Caco-2 (cell line): ENCODE measurements at regions not wholly inside any gene's neighbourhood (a gene's known extent, or its start where the extent isn't known, plus 50 kb on each side); places are given as distances from the start of the nearest gene placed in this dataset.

Experiments
- BruUV-seq: library from RNA; stranded (reverse); fragments of 400-500 nt; replicated peaks from 2 replicates; lab custom pipeline; 2021; lab: Mats Ljungman, UMichigan
- CTCF ChIA-PET: fragments of 300-600 bp; sonication (Branson Sonifier 250); formaldehyde crosslinking; loops from one replicate; lab custom pipeline; 2022; ENCODE audit warnings: antibody characterized with exemption; lab: Charles Lee
- POLR2A ChIA-PET: fragments of 300-600 bp; sonication (Branson Sonifier 250); formaldehyde crosslinking; loops from one replicate; lab custom pipeline; 2022; ENCODE audit warnings: antibody characterized with exemption; lab: Charles Lee
- DNase-seq, 2 experiments: peaks; one replicate each; pipeline versions ENCODE4 v3.0.0 to v3.0.0-alpha.2; 2020 to 2022
- H3K27me3 ChIP-seq: replicated peaks from 2 replicates; pipeline ENCODE4 v1.6.0; 2011; ENCODE audit warnings: low read length; ENCODE audit not compliant: control insufficient read depth, insufficient read depth
- H3K36me3 ChIP-seq: 2 replicates; pipeline ENCODE4 v1.5.1; 2011; ENCODE audit warnings: low read length; ENCODE audit not compliant: control insufficient read depth, insufficient read depth
- H3K4me1 ChIP-seq: fragments of 250-450 bp; sonication (Bioruptor Pico); 2 replicates; pipeline ENCODE4 v1.5.1; 2020; ENCODE audit warnings: mild to moderate bottlenecking
- H3K4me3 ChIP-seq: 2 replicates; pipeline ENCODE4 v1.5.1; 2011; ENCODE audit warnings: low read depth, mild to moderate bottlenecking, control low read depth, low read length
- H3K9me3 ChIP-seq: fragments of 250-450 bp; sonication (Bioruptor Pico); 2 replicates; pipeline ENCODE4 v1.5.1; 2020; ENCODE audit warnings: mild to moderate bottlenecking, moderate library complexity
- H3K27ac Mint-ChIP-seq: one replicate; pipeline ENCODE4 v1.8.0; 2022; ENCODE audit warnings: mixed read lengths; ENCODE audit not compliant: unreplicated experiment
- H3K27me3 Mint-ChIP-seq: one replicate; pipeline ENCODE4 v1.8.0; 2022; ENCODE audit warnings: mixed read lengths; ENCODE audit not compliant: insufficient read depth, unreplicated experiment
- H3K36me3 Mint-ChIP-seq: one replicate; pipeline ENCODE4 v1.8.0; 2022; ENCODE audit warnings: mild to moderate bottlenecking, mixed read lengths; ENCODE audit not compliant: insufficient read depth, unreplicated experiment
- H3K4me1 Mint-ChIP-seq: one replicate; pipeline ENCODE4 v1.8.0; 2022; ENCODE audit warnings: low read depth, mixed read lengths; ENCODE audit not compliant: unreplicated experiment
- H3K4me3 Mint-ChIP-seq: one replicate; pipeline ENCODE4 v1.8.0; 2022; ENCODE audit warnings: mild to moderate bottlenecking, moderate library complexity, mixed read lengths; ENCODE audit not compliant: unreplicated experiment
- H3K9me3 Mint-ChIP-seq: one replicate; pipeline ENCODE4 v1.8.0; 2022; ENCODE audit warnings: mixed read lengths; ENCODE audit not compliant: unreplicated experiment
- CTCF ChIP-seq, 2 experiments: fragments of 200-600 bp in 1 of 2; IDR thresholded peaks; 1 replicate in 1 of 2; 2 replicates in 1 of 2; pipeline versions ENCODE4 v1.5.1 to v1.8.0; 2011 to 2022; ENCODE audit warnings: antibody characterized with exemption in 1 of 2, control low read depth in 1 of 2, inconsistent platforms in 1 of 2, low read depth in 1 of 2, low read length in 1 of 2, mild to moderate bottlenecking in 1 of 2, moderate library complexity in 1 of 2; ENCODE audit not compliant: insufficient read depth in 1 of 2, severe bottlenecking in 1 of 2, unreplicated experiment in 1 of 2
- intact Hi-C: fragments of 100-400 bp; cut with micrococcal nuclease; formaldehyde crosslinking; loops from one replicate; pipeline ENCODE4 v1.10.0; 2022; ENCODE audit not compliant: unreplicated experiment

- no peak overlapping the region for H3K27ac Mint-ChIP-seq
- H3K4me1 Mint-ChIP-seq, result peaks cover 15% of the 10 kb centered on the region
- Histone ChIP-seq H3K4me1 (peaks cover 16% of the 10 kb centered on the region), H3K27me3 (no peaks in the 10 kb centered on the region), H3K36me3 (no peaks in the 10 kb centered on the region), H3K9me3 (no peaks in the 10 kb centered on the region; the same call in 1 of the 2 replicates), H3K4me3 (no peak overlapping the region)
- intact Hi-C loops, result no loop called here
- no peak for TF ChIP-seq CTCF (IDR thresholded peaks at IDR 0.05; ENCODE audit: insufficient read depth in 1 of 2, low read depth in 1 of 2, low read length in 1 of 2, severe bottlenecking in 1 of 2, unreplicated experiment in 1 of 2)
- DNase-seq, result no peak
- H3K4me3 Mint-ChIP-seq, result no peak overlapping the region
- POLR2A ChIA-PET, result no interaction called here
- no peaks in the 10 kb centered on the region for H3K36me3 Mint-ChIP-seq
- BruUV-seq, result no TSS peak
- H3K27me3 Mint-ChIP-seq, result no peaks in the 10 kb centered on the region
- peaks cover 25% of the 10 kb centered on the region for H3K9me3 Mint-ChIP-seq
- CTCF ChIA-PET, result interaction anchor here (0.7 kb wide), 1 partner anchor 675 kb away, joined by 3 read pairs; no protein-coding TSS in a partner anchor
Observed at GRCh38 chr7:41182782-41183181, 520.1 kb downstream of the INHBA start.

GRCh38 chr7:41175435-41175834 is 527.5 kb downstream of the INHBA start:
- no peaks in the 10 kb centered on the region for H3K27me3 Mint-ChIP-seq
- peaks cover 3% of the 10 kb centered on the region for H3K36me3 Mint-ChIP-seq
- H3K9me3 Mint-ChIP-seq, result peaks cover 13% of the 10 kb centered on the region
- Histone ChIP-seq H3K36me3 (no peaks in the 10 kb centered on the region), H3K9me3 (no peaks in the 10 kb centered on the region; the same call in 1 of the 2 replicates), H3K4me3 (no peak overlapping the region), H3K27me3 (no peaks in the 10 kb centered on the region), H3K4me1 (no peaks in the 10 kb centered on the region)
- ChIA-PET CTCF (no interaction called here), POLR2A (no interaction called here)
- no peaks in the 10 kb centered on the region for H3K4me1 Mint-ChIP-seq
- no peak for TF ChIP-seq CTCF (IDR thresholded peaks at IDR 0.05; ENCODE audit: insufficient read depth in 1 of 2, low read depth in 1 of 2, low read length in 1 of 2, severe bottlenecking in 1 of 2, unreplicated experiment in 1 of 2)
- no TSS peak for BruUV-seq
- H3K4me3 Mint-ChIP-seq, result no peak overlapping the region
- DNase-seq, result no peak
- no peak overlapping the region for H3K27ac Mint-ChIP-seq
- intact Hi-C loops, result no loop called here

- no TSS peak for BruUV-seq
- Mint-ChIP-seq H3K9me3 (peaks cover 22% of the 10 kb centered on the region), H3K36me3 (peaks cover 6% of the 10 kb centered on the region), H3K4me3 (no peak overlapping the region), H3K4me1 (no peaks in the 10 kb centered on the region), H3K27ac (no peak overlapping the region), H3K27me3 (no peaks in the 10 kb centered on the region)
- H3K27me3 ChIP-seq, result no peaks in the 10 kb centered on the region
- H3K4me3 ChIP-seq, result no peak overlapping the region
- POLR2A ChIA-PET, result no interaction called here
- intact Hi-C loops, result no loop called here
- no peaks in the 10 kb centered on the region; the same call in 1 of the 2 replicates for H3K9me3 ChIP-seq
- no peak for TF ChIP-seq CTCF (IDR thresholded peaks at IDR 0.05; ENCODE audit: insufficient read depth in 1 of 2, low read depth in 1 of 2, low read length in 1 of 2, severe bottlenecking in 1 of 2, unreplicated experiment in 1 of 2)
- CTCF ChIA-PET, result no interaction called here
- H3K36me3 ChIP-seq, result no peaks in the 10 kb centered on the region
- H3K4me1 ChIP-seq, result no peaks in the 10 kb centered on the region
- no peak for DNase-seq
Observed at GRCh38 chr7:41174521-41174920, 528.4 kb downstream of the INHBA start.
